HG03460 (cell line): ENCODE measurements at regions not wholly inside any gene's neighbourhood (a gene's known extent, or its start where the extent isn't known, plus 50 kb on each side); places are given as distances from the start of the nearest gene placed in this dataset.
A peak's percentile ranks its signal among the peaks of the same experiment; 100 is the strongest.
"Not testable (repeated sequence)": the region's sequence is repeated elsewhere in the genome, so short reads cannot be mapped to it uniquely, and the experiment has no call there.

Experiments used
- ATAC-seq: cut with Tn5 transposase; IDR thresholded peaks from one replicate; pipeline ENCODE4 v1.9.1; 2021; ENCODE audit not compliant: unreplicated experiment

DNA sequence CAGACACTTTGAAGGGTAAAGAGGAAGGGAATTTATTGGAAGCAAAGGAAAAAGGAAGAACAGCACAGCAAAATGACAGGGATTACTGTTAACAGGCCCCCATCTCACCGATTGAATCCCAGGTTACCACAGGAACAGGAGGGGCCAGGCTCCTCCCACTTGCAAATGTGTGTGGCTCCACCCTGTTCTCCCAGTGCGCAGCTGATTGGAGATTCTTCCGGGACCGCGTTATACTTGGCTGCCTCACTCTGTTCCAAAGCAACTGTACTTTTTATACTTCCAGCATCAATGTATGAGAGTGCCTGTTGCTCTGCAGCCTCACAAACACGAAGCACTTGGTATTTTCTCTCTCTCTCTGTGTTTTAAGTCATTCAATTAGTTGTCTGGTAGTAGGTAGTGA, 273.6 kb upstream of the MDGA2 start:
- ATAC-seq, result no peak

DNA sequence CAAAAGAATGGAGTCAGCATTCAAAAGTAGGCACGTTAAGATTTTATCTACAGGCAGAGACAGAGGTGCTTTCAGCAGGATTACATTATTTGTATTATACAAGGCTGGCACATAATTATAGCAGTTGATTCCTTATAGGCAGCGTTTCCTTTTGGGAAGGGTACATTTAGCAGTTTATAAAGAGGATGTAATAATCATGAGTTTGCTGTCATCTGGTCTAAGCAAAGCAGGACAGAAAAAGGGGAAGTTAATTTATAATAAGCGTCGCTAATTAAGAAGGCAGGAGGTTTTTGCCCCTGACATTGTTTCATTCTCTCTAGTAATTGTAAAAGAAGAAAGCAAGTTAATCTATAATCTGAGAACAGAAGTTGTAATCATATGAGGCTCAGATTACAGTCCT, 259.9 kb upstream of the MDGA2 start:
- ATAC-seq, result no peak

GRCh38 chr14:47929334-47929733, 253.9 kb upstream of the MDGA2 start:
- ATAC-seq, result peak; percentile 49

GRCh38 chr14:47921133-47921532, 245.7 kb upstream of the MDGA2 start:
- ATAC-seq, result no peak

- ATAC-seq, result no peak
Observed at GRCh38 chr14:47919997-47920396, 244.6 kb upstream of the MDGA2 start.

- no peak for ATAC-seq
Observed at GRCh38 chr14:47919334-47919846, 244.0 kb upstream of the MDGA2 start.

GRCh38 chr14:47917344-47917954, 242.0 kb upstream of the MDGA2 start:
- ATAC-seq, result no peak

DNA sequence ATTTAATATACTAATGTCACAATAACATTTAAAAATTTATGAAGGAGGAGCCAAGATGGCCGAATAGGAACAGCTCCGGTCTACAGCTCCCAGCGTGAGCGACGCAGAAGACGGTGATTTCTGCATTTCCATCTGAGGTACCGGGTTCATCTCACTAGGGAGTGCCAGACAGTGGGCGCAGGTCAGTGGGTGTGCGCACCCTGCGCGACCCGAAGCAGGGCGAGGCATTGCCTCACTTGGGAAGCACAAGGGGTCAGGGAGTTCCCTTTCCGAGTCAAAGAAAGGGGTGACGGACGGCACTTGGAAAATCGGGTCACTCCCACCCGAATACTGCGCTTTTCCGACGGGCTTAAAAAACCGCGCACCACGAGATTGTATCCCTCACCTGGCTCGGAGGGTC, 225.7 kb upstream of the MDGA2 start:
- ATAC-seq, result not testable (repeated sequence)

DNA sequence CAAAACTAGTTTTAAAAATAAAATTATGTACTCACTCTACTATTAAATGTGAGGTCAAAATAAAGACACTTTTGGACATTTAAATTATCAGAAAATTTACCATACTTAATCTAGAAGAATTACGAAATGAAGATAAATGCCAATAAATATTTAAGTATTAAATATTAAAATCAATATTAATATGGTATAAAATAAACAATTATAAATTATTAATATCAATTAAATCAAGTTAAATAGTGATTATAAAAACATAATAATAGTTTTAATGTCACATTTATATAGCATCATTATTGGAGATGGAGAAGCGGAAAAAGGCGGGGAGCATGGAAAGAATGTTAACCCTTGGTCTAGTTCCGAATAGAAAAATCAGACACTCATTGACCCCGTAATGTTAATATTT, 224.3 kb upstream of the MDGA2 start:
- no peak for ATAC-seq

GRCh38 chr14:47874350-47874749, 198.9 kb upstream of the MDGA2 start:
- no peak for ATAC-seq

DNA sequence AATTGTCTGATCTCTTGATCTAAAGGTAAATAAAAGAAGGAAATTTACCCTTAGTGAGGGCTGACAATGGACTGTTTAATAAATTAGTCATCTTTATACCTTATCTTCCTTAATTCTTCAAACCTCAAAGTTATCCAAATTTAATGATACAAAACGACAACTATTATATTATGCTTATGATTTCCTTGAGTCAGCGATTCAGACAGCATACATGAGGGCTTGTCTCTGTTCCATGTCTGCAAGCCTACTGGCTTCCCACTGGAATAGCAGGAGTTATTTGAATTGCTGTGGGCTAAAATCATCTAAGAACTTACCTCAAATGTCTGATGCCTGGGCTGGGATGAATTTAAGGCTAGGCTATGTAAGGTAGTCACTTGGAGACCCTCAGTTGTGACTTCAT, 197.2 kb upstream of the MDGA2 start:
- no peak for ATAC-seq

DNA sequence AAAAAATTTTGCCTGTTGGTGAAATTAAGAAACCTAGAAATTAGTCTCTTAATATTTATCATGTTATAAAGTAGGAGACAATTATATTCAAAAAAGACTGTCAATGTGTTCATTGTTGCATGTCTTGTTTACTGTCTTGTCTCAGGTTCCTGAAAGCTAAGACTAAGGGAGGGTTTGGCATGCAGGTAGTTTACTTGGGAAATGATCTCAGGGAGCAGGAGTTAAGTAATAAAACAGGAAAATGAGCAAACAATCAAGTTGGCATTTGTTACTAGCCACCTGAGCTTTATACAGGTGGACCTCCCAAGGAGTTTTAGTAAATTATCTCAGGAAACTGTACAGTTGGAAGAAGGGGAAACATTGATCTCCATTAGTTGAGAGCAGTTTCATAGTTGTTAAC, 188.0 kb upstream of the MDGA2 start:
- ATAC-seq, result no peak

- no peak for ATAC-seq
Observed at GRCh38 chr14:47857646-47858045, 182.2 kb upstream of the MDGA2 start.

DNA sequence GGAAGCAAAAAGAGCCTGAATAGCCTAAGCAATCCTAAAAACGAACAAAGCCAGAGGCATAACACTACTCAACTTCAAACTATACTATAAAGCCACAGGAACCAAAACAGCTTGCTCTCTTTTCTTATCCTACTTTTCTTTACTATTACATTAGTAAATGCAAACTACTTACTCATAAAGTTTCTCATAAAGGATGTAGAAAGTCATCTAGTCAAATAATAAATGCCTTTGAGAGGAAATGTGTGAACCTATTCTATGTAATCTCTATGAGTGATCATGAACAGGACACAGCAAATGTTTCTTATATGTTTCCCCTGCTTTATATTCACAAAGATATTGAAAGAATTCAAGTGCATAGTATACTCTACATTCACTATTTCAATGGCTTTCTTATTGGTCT, 176.9 kb upstream of the MDGA2 start:
- ATAC-seq, result no peak

- ATAC-seq, result no peak
Observed at GRCh38 chr14:47846008-47846407, 170.6 kb upstream of the MDGA2 start.

- ATAC-seq, result no peak
Observed at GRCh38 chr14:47843236-47843635, 167.8 kb upstream of the MDGA2 start.

- no peak for ATAC-seq
Observed at GRCh38 chr14:47833011-47833410, 157.6 kb upstream of the MDGA2 start.

DNA sequence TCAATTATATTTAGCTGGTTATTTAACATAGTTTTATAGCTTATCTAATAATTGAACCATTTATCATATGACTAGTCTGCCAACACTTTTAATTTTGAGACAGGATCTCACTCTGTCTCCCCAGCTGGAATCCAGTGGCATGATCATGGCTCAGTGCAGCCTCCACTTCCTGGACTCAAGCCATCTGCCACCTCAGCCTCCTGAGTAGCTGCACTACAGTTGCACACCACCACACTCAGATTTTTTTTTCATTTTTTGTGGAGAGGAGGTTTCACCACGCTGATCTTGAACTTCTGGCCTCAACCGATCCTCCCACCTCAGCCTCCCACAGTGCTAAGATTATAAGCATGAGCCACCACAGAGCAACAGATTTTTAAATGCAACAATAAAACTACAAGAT, 151.4 kb upstream of the MDGA2 start:
- ATAC-seq, result no peak

DNA sequence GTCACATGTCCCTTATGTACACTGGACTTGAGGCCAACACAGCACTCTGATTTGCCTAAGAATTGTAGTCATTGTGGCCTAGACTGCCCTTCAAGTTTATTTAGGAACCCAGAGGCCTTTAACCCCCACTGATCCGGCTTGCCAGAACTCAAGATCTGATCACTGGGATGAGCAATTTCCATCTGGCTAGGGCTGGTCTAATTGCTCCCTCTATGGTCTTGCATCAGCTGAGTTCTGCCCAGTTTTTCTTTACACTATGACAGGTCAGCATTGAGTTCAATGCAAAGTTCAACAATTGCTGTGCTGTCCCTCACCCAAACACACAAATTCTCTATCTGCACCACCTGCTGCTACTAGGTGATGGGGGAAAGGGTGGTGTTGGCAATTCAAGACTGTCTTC, 146.9 kb upstream of the MDGA2 start:
- no peak for ATAC-seq

- no peak for ATAC-seq
Observed at GRCh38 chr14:47821135-47821534, 145.7 kb upstream of the MDGA2 start.

- no peak for ATAC-seq
Observed at GRCh38 chr14:47790477-47790876, 115.1 kb upstream of the MDGA2 start.

DNA sequence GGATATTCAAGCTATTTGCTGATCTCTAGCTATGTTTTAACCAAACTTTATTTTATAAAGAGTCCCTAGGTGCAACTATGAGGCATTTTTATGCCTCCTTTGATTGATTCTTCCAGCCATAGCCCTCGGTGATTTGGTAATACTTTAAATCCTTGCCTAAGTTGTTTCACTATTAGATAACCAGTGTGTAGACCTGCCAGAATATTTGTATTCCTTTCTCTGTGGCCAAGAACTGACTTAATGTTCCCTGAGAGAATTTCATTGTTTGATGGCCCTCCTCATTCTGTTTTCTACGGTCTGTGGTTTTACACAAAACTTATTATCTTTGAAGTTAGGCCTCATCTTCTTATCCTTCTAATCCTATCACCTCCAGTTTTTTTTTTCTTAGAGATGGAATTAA, 109.7 kb upstream of the MDGA2 start:
- ATAC-seq, result no peak

- ATAC-seq, result no peak
Observed at GRCh38 chr14:47778631-47779030, 103.2 kb upstream of the MDGA2 start.
